ENCODE measurements at regions not wholly inside any gene's neighbourhood (a gene's known extent, or its start where the extent isn't known, plus 50 kb on each side); places are given as distances from the start of the nearest gene placed in this dataset.

- no peak for TF ChIP-seq CTCF (IDR thresholded peaks at IDR 0.05; ENCODE audit: low read length)
- no peak for TF ChIP-seq EZH2 (IDR thresholded peaks at IDR 0.05; ENCODE audit: borderline replicate concordance, low read length)
- Histone ChIP-seq H3K4me3 (ENCODE audit: low read depth, low read length, poor library complexity, severe bottlenecking) (no peak overlapping the region), H3K4me2 (ENCODE audit: low read length) (no peak overlapping the region), H4K20me1 (ENCODE audit: insufficient read depth, low read length) (no peaks in the 10 kb centered on the region), H3F3A (ENCODE audit: insufficient read depth, low read length) (no peaks in the 10 kb centered on the region), H3K9me3 (ENCODE audit: low read length) (no peaks in the 10 kb centered on the region), H2AFZ (ENCODE audit: low read length) (no peak overlapping the region), H3K27ac (ENCODE audit: low read depth, low read length, poor library complexity, severe bottlenecking) (no peak overlapping the region), H3K9me2 (ENCODE audit: low read depth, low read length) (no peaks in the 10 kb centered on the region), H3K4me1 (ENCODE audit: insufficient read depth, low read length, severe bottlenecking) (peaks cover 41% of the 10 kb centered on the region), H3K9ac (ENCODE audit: low read length) (no peak overlapping the region), H3K36me3 (ENCODE audit: insufficient read depth, low read length) (no peaks in the 10 kb centered on the region), H3K27me3 (ENCODE audit: insufficient read depth, low read length) (no peaks in the 10 kb centered on the region), H3K79me2 (ENCODE audit: insufficient read depth, low read length) (no peaks in the 10 kb centered on the region)
Measured at GRCh38 chr1:87204921-87205320, 123.8 kb upstream of the LMO4 start.

- H3K27ac ChIP-seq (ENCODE audit: low read depth, low read length, poor library complexity, severe bottlenecking): no peak overlapping the region
- H3K9me2 ChIP-seq (ENCODE audit: low read depth, low read length): no peaks in the 10 kb centered on the region
- H3K27me3 ChIP-seq (ENCODE audit: insufficient read depth, low read length): no peaks in the 10 kb centered on the region
- no peaks in the 10 kb centered on the region for H3F3A ChIP-seq (ENCODE audit: insufficient read depth, low read length)
- no peaks in the 10 kb centered on the region for H3K79me2 ChIP-seq (ENCODE audit: insufficient read depth, low read length)
- no peak overlapping the region for H3K4me3 ChIP-seq (ENCODE audit: low read depth, low read length, poor library complexity, severe bottlenecking)
- no peaks in the 10 kb centered on the region for H3K9me3 ChIP-seq (ENCODE audit: low read length)
- no peak overlapping the region for H3K9ac ChIP-seq (ENCODE audit: low read length)
- H3K4me1 ChIP-seq (ENCODE audit: insufficient read depth, low read length, severe bottlenecking): peaks cover 41% of the 10 kb centered on the region
- H2AFZ ChIP-seq (ENCODE audit: low read length): no peak overlapping the region
- no peaks in the 10 kb centered on the region for H3K36me3 ChIP-seq (ENCODE audit: insufficient read depth, low read length)
- TF ChIP-seq CTCF (IDR thresholded peaks at IDR 0.05; ENCODE audit: low read length): no peak
- no peak for TF ChIP-seq EZH2 (IDR thresholded peaks at IDR 0.05; ENCODE audit: borderline replicate concordance, low read length)
- no peak overlapping the region for H3K4me2 ChIP-seq (ENCODE audit: low read length)
- H4K20me1 ChIP-seq (ENCODE audit: insufficient read depth, low read length): no peaks in the 10 kb centered on the region
Measured at GRCh38 chr1:87206044-87206831, 122.4 kb upstream of the LMO4 start.

GRCh38 chr1:87208080-87208479 lies 120.6 kb upstream of the LMO4 start:
- no peak for TF ChIP-seq EZH2 (IDR thresholded peaks at IDR 0.05; ENCODE audit: borderline replicate concordance, low read length)
- TF ChIP-seq CTCF (IDR thresholded peaks at IDR 0.05; ENCODE audit: low read length): no peak
- H3K9ac ChIP-seq (ENCODE audit: low read length): no peak overlapping the region
- H3K9me3 ChIP-seq (ENCODE audit: low read length): no peaks in the 10 kb centered on the region
- H3K4me2 ChIP-seq (ENCODE audit: low read length): no peak overlapping the region
- H4K20me1 ChIP-seq (ENCODE audit: insufficient read depth, low read length): no peaks in the 10 kb centered on the region
- no peaks in the 10 kb centered on the region for H3K79me2 ChIP-seq (ENCODE audit: insufficient read depth, low read length)
- H3K36me3 ChIP-seq (ENCODE audit: insufficient read depth, low read length): no peaks in the 10 kb centered on the region
- H3K4me1 ChIP-seq (ENCODE audit: insufficient read depth, low read length, severe bottlenecking): peaks cover 27% of the 10 kb centered on the region
- no peak overlapping the region for H3K27ac ChIP-seq (ENCODE audit: low read depth, low read length, poor library complexity, severe bottlenecking)
- H3F3A ChIP-seq (ENCODE audit: insufficient read depth, low read length): no peaks in the 10 kb centered on the region
- H2AFZ ChIP-seq (ENCODE audit: low read length): no peak overlapping the region
- H3K4me3 ChIP-seq (ENCODE audit: low read depth, low read length, poor library complexity, severe bottlenecking): no peak overlapping the region
- no peaks in the 10 kb centered on the region for H3K9me2 ChIP-seq (ENCODE audit: low read depth, low read length)
- no peaks in the 10 kb centered on the region for H3K27me3 ChIP-seq (ENCODE audit: insufficient read depth, low read length)

Data from OCI-LY1 (cell line).